Astrocyte of the spinal cord (primary cell): ENCODE measurements at regions not wholly inside any gene's neighbourhood (a gene's known extent, or its start where the extent isn't known, plus 50 kb on each side); places are given as distances from the start of the nearest gene placed in this dataset.

ENCODE experiments used
- DNase-seq: peaks from one replicate; pipeline ENCODE4 v3.0.0; 2011; ENCODE audit warnings: low read depth, low spot score
- H3K4me3 ChIP-seq: 2 replicates; pipeline ENCODE4 v1.5.1; 2011; ENCODE audit warnings: low read depth, mild to moderate bottlenecking, low read length, moderate library complexity
- CTCF ChIP-seq: IDR thresholded peaks from 2 replicates; pipeline ENCODE4 v1.5.1; 2012; ENCODE audit warnings: low read depth, mild to moderate bottlenecking, low read length, inconsistent platforms
- in situ Hi-C: cut with HindIII; loops from 2 replicates; pipeline ENCODE4 v1.10.0; 2017; ENCODE audit warnings: low sequenced_read_pairs

- no peak for TF ChIP-seq CTCF
- in situ Hi-C loops, result no loop called here
Observed at GRCh38 chr10:78731675-78732074, 337.1 kb upstream of the ZMIZ1 start.

GRCh38 chr10:78732381-78732780 is 336.4 kb upstream of the ZMIZ1 start:
- H3K4me3 ChIP-seq, result no peak overlapping the region
- TF ChIP-seq CTCF, result no peak
- no peak for DNase-seq
- in situ Hi-C loops, result no loop called here

More at GRCh38 chr10:78731675-78732074, 337.1 kb upstream of the ZMIZ1 start:
- no peak overlapping the region for H3K4me3 ChIP-seq
- no peak for DNase-seq

- TF ChIP-seq CTCF, result no peak
- no peak for DNase-seq
- in situ Hi-C loops, result no loop called here
- H3K4me3 ChIP-seq, result no peak overlapping the region
Observed at GRCh38 chr10:78736926-78737630, 331.7 kb upstream of the ZMIZ1 start.

DNA sequence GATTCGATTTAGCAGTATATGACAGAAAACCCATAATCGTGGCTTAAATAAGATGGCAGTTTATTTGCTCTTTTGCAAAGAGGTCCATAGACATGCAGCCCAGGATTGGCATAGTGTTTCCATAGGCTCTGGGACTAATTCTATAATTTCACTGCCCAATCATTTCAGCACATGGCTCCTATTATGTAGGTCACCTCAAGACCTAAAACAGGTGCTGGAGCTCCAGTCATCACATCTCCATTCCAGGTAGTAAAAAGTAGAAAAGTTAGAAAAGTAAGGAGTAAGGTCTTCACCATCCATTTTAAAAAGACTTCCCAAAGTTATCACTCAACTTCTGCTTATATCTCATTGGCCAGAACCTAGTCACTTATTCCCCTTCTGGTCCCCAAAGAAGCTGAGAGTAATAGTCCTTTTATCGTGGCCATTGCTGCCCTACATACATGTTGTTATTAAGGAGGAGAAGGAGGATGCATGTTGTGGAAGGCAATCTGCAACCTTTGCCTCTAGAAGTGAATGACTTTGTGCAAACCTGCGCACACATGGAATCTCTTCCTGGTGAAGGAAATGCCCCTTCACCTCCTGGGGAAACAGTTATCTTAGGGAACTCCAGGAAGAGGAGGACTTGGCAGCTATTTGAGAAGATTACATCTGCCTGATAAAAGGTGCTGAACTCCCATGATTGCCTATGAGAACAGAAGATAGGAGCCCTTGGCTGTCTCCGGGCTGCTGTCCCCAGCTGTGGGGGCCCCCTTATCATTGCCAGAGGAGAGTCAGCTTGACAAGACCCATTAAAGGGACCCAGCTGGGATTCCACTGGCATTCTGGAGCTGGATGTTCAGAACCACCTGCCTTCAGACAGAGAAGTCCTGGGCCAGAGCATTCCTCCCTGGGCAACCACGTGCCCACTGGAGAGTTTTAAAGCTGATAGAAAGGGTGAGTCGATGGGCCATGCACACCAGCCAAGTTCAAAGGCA is 330.6 kb upstream of the ZMIZ1 start:
- no peak overlapping the region for H3K4me3 ChIP-seq
- no peak for DNase-seq
- TF ChIP-seq CTCF, result no peak
- in situ Hi-C loops, result no loop called here

DNA sequence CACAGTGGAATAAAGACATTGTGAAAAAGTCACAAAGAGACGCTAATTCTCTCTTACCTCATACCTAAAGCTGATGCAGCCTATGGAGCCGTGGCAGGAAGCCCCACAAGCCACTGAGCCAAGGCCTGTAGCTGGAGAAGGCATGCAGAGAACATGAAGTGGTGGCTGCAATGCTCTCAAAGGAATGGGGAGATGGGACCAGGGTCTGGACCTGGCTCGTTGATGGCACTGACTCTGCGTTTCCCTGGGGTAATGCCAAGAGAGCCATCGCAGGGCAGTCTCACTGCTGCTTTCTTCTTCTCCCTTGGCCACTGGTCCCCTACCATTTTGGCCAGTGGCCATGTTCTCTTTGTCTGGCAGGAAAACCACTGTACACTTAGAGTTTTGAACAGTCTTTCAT is 329.9 kb upstream of the ZMIZ1 start:
- in situ Hi-C loops, result no loop called here
- DNase-seq, result no peak
- H3K4me3 ChIP-seq, result no peak overlapping the region
- TF ChIP-seq CTCF, result no peak

DNA sequence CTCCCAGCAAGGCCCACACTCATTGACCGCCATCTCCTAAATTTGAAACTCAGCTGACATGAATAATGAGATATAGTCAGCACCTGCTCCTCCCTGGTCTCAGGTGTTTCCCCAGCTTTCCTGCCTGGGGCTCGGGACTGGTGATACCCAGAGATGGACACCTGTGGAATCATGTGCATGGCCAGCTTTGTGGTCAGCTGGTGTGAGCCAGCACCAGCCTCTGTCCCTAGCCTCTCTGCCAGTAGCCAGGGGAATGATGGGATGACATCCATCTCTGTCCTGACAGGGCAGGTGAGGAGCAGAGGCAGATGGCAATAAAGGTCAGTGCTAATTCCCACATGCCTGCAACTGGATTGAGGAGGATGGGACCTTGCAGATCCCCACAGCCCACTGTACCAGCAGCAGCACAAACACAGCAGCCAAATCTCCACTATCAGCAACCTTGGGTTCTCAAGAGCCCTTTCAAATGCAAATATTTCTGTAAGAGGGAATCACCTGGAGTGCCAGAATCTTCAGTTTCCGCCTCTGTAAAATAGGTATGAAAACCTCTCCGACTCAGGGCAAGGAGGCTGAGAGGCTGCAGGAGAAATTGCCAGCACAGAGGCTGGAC is 329.2 kb upstream of the ZMIZ1 start:
- no peak for TF ChIP-seq CTCF
- H3K4me3 ChIP-seq, result no peak overlapping the region
- no peak for DNase-seq
- in situ Hi-C loops, result no loop called here
